ENCODE measurements at regions not wholly inside any gene's neighbourhood (a gene's known extent, or its start where the extent isn't known, plus 50 kb on each side); places are given as distances from the start of the nearest gene placed in this dataset.

- Mint-ChIP-seq H3K4me3 (no peak overlapping the region), H3K27ac (peak overlapping the region; percentile 80), H3K36me3 (no peaks in the 10 kb centered on the region), H3K4me1 (peaks cover 13% of the 10 kb centered on the region), H3K9me3 (peaks cover 4% of the 10 kb centered on the region), H3K27me3 (ENCODE audit: low read depth) (no peaks in the 10 kb centered on the region)
- TF ChIP-seq, protein P1, sequence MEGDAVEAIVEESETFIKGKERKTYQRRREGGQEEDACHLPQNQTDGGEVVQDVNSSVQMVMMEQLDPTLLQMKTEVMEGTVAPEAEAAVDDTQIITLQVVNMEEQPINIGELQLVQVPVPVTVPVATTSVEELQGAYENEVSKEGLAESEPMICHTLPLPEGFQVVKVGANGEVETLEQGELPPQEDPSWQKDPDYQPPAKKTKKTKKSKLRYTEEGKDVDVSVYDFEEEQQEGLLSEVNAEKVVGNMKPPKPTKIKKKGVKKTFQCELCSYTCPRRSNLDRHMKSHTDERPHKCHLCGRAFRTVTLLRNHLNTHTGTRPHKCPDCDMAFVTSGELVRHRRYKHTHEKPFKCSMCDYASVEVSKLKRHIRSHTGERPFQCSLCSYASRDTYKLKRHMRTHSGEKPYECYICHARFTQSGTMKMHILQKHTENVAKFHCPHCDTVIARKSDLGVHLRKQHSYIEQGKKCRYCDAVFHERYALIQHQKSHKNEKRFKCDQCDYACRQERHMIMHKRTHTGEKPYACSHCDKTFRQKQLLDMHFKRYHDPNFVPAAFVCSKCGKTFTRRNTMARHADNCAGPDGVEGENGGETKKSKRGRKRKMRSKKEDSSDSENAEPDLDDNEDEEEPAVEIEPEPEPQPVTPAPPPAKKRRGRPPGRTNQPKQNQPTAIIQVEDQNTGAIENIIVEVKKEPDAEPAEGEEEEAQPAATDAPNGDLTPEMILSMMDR (IDR thresholded peaks at IDR 0.05; ENCODE audit: unreplicated experiment): no peak
- no peak for DNase-seq (ENCODE audit: low spot score in 2 of 2, unreplicated experiment in 2 of 2)
Measured at GRCh38 chr20:16898433-16898832, 150.3 kb downstream of the OTOR start.

DNA sequence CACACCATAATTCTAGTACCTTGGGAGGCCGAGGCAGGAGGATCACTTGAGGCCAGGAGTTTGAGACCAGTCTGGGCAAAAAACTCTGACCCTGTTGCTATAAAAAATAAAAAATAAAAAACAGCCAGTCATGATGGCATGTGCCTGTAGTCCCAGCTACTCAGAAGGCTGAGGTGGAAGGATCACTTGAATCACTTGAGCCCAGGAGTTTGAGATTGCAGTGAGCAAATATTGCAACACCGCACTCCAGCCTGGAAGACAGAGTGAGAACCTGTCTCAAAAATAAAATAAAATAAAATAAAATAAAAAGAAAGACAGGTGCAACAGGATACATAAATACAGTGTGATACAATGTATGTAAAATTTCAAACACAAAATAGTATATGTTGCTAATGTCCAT is 154.5 kb downstream of the OTOR start:
- Mint-ChIP-seq H3K9me3 (no peaks in the 10 kb centered on the region), H3K36me3 (no peaks in the 10 kb centered on the region), H3K27ac (no peak overlapping the region), H3K4me1 (peaks cover 13% of the 10 kb centered on the region), H3K4me3 (no peak overlapping the region), H3K27me3 (ENCODE audit: low read depth) (peaks cover 3% of the 10 kb centered on the region)
- TF ChIP-seq, protein P1 (IDR thresholded peaks at IDR 0.05; ENCODE audit: unreplicated experiment): no peak
- no peak for DNase-seq (ENCODE audit: low spot score in 2 of 2, unreplicated experiment in 2 of 2)

GRCh38 chr20:16904751-16905150 is 156.6 kb downstream of the OTOR start:
- Mint-ChIP-seq H3K9me3 (peaks cover 12% of the 10 kb centered on the region), H3K4me1 (no peaks in the 10 kb centered on the region), H3K27me3 (ENCODE audit: low read depth) (peaks cover 5% of the 10 kb centered on the region), H3K27ac (no peak overlapping the region), H3K4me3 (no peak overlapping the region), H3K36me3 (no peaks in the 10 kb centered on the region)
- TF ChIP-seq, protein P1 (IDR thresholded peaks at IDR 0.05; ENCODE audit: unreplicated experiment): no peak
- DNase-seq (ENCODE audit: low spot score in 2 of 2, unreplicated experiment in 2 of 2): no peak

DNA sequence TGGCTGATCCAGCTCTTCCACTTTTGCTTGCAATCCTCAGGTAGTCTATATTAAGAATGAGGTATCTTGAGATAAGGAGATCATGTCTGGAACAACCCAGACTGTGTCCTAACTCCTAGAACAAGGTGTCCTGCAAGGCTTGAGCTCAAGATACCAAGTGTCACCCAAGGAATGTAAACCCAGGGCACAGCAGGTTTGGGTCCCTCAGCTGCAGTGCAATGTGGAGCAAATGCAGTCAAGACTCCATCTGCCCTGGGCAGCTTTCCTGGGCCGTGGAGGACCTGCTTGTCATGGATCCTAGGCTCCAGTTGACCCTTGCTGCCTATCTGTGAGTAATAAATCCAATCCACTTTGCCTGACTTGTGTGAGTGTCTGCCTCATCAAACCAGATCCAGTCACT is 166.1 kb downstream of the OTOR start:
- Mint-ChIP-seq H3K27ac (no peak overlapping the region), H3K4me1 (no peaks in the 10 kb centered on the region), H3K4me3 (no peak overlapping the region), H3K36me3 (no peaks in the 10 kb centered on the region), H3K27me3 (ENCODE audit: low read depth) (peaks cover 5% of the 10 kb centered on the region), H3K9me3 (peaks cover 13% of the 10 kb centered on the region)
- DNase-seq (ENCODE audit: low spot score in 2 of 2, unreplicated experiment in 2 of 2): no peak
- TF ChIP-seq, protein P1 (IDR thresholded peaks at IDR 0.05; ENCODE audit: unreplicated experiment): no peak

- DNase-seq (ENCODE audit: low spot score in 2 of 2, unreplicated experiment in 2 of 2): no peak
- TF ChIP-seq, protein P1 (IDR thresholded peaks at IDR 0.05; ENCODE audit: unreplicated experiment): no peak
- no peak overlapping the region for H3K27ac Mint-ChIP-seq
- H3K9me3 Mint-ChIP-seq: peaks cover 17% of the 10 kb centered on the region
- no peaks in the 10 kb centered on the region for H3K36me3 Mint-ChIP-seq
- no peak overlapping the region for H3K4me3 Mint-ChIP-seq
- H3K4me1 Mint-ChIP-seq: no peaks in the 10 kb centered on the region
- no peaks in the 10 kb centered on the region for H3K27me3 Mint-ChIP-seq (ENCODE audit: low read depth)
Measured at GRCh38 chr20:16916165-16916564, 168.0 kb downstream of the OTOR start.

DNA sequence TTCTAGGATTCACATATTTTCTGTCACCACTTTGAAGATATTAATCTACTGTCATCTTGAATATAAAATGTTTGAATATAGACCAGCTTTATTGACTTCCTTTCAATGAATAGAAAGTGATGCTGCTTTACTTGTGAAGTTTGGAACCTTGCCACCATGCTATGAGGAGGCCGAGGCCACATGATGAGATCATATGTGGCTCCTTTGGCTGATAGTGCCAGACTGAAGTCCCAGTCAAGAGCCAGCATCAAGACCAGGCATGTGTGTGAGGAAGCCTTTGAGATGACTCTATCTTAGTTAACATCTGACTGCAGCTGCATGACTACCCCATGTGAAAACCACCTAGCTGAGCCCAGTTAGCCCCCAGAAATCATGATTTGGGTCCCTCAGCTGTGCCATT is 169.5 kb downstream of the OTOR start:
- H3K4me3 Mint-ChIP-seq: no peak overlapping the region
- no peak for DNase-seq (ENCODE audit: low spot score in 2 of 2, unreplicated experiment in 2 of 2)
- no peak overlapping the region for H3K27ac Mint-ChIP-seq
- H3K36me3 Mint-ChIP-seq: no peaks in the 10 kb centered on the region
- peaks cover 2% of the 10 kb centered on the region for H3K4me1 Mint-ChIP-seq
- H3K9me3 Mint-ChIP-seq: peaks cover 13% of the 10 kb centered on the region
- H3K27me3 Mint-ChIP-seq (ENCODE audit: low read depth): no peaks in the 10 kb centered on the region
- TF ChIP-seq, protein P1 (IDR thresholded peaks at IDR 0.05; ENCODE audit: unreplicated experiment): no peak

All from mesothelial cell of epicardium (in vitro differentiated cells).